ENCODE measurements at regions not wholly inside any gene's neighbourhood (a gene's known extent, or its start where the extent isn't known, plus 50 kb on each side); places are given as distances from the start of the nearest gene placed in this dataset.
A peak's percentile ranks its signal among the peaks of the same experiment; 100 is the strongest.
"Not testable (repeated sequence)": the region's sequence is repeated elsewhere in the genome, so short reads cannot be mapped to it uniquely, and the experiment has no call there.

GRCh38 chr15:92724144-92724543 is 68.6 kb upstream of the FAM174B start:
- no peaks in the 10 kb centered on the region for H3K9me3 ChIP-seq
- H3K27me3 ChIP-seq = no peaks in the 10 kb centered on the region
- no peak for DNase-seq (ENCODE audit: low spot score)
- H3K4me1 ChIP-seq = no peaks in the 10 kb centered on the region
- H3K36me3 ChIP-seq = no peaks in the 10 kb centered on the region
- no peak for TF ChIP-seq CTCF (IDR thresholded peaks at IDR 0.05)
- no peak overlapping the region for H3K27ac ChIP-seq
- no peak overlapping the region for H3K4me3 ChIP-seq

- H3K4me3 ChIP-seq = no peak overlapping the region
- TF ChIP-seq CTCF (IDR thresholded peaks at IDR 0.05) = no peak
Observed at GRCh38 chr15:92725171-92725570, 69.6 kb upstream of the FAM174B start.

GRCh38 chr15:92728266-92728665 is 72.7 kb upstream of the FAM174B start:
- H3K27ac ChIP-seq = no peak overlapping the region
- no peak for DNase-seq (ENCODE audit: low spot score)
- no peak overlapping the region for H3K4me3 ChIP-seq
- H3K36me3 ChIP-seq = no peaks in the 10 kb centered on the region
- H3K27me3 ChIP-seq = no peaks in the 10 kb centered on the region
- H3K4me1 ChIP-seq = no peaks in the 10 kb centered on the region
- no peak for TF ChIP-seq CTCF (IDR thresholded peaks at IDR 0.05)
- no peaks in the 10 kb centered on the region for H3K9me3 ChIP-seq

More at GRCh38 chr15:92725171-92725570, 69.6 kb upstream of the FAM174B start:
- H3K9me3 ChIP-seq = no peaks in the 10 kb centered on the region
- H3K36me3 ChIP-seq = no peaks in the 10 kb centered on the region
- H3K27ac ChIP-seq = no peak overlapping the region
- H3K4me1 ChIP-seq = no peaks in the 10 kb centered on the region
- no peak for DNase-seq (ENCODE audit: low spot score)
- no peaks in the 10 kb centered on the region for H3K27me3 ChIP-seq

GRCh38 chr15:92733090-92733933 is 77.7 kb upstream of the FAM174B start:
- no peaks in the 10 kb centered on the region for H3K36me3 ChIP-seq
- DNase-seq (ENCODE audit: low spot score) = no peak
- H3K27ac ChIP-seq = peak overlapping the region; percentile 68 to 71
- no peak for TF ChIP-seq CTCF (IDR thresholded peaks at IDR 0.05)
- peak overlapping the region; percentile 42 to 45 for H3K4me3 ChIP-seq
- H3K27me3 ChIP-seq = no peaks in the 10 kb centered on the region
- no peaks in the 10 kb centered on the region for H3K9me3 ChIP-seq
- no peaks in the 10 kb centered on the region for H3K4me1 ChIP-seq

- Histone ChIP-seq H3K27me3 (no peaks in the 10 kb centered on the region), H3K27ac (peak overlapping the region; percentile 68 to 71), H3K9me3 (no peaks in the 10 kb centered on the region), H3K36me3 (no peaks in the 10 kb centered on the region), H3K4me3 (peak overlapping the region; percentile 42 to 45), H3K4me1 (no peaks in the 10 kb centered on the region)
- DNase-seq (ENCODE audit: low spot score) = no peak
- TF ChIP-seq CTCF (IDR thresholded peaks at IDR 0.05) = no peak
Observed at GRCh38 chr15:92733934-92734521, 78.5 kb upstream of the FAM174B start.

- H3K9me3 ChIP-seq; H3K4me3 ChIP-seq; H3K36me3 ChIP-seq; H3K4me1 ChIP-seq; DNase-seq (ENCODE audit: low spot score); H3K27me3 ChIP-seq; H3K27ac ChIP-seq: not testable (repeated sequence)
Observed at GRCh38 chr15:92739246-92739645, 83.7 kb upstream of the FAM174B start.
